Smooth muscle cell (in vitro differentiated cells): ENCODE measurements at regions not wholly inside any gene's neighbourhood (a gene's known extent, or its start where the extent isn't known, plus 50 kb on each side); places are given as distances from the start of the nearest gene placed in this dataset.
"Not testable (repeated sequence)": the region's sequence is repeated elsewhere in the genome, so short reads cannot be mapped to it uniquely, and the experiment has no call there.

ENCODE experiments used
- DNase-seq: peaks from one replicate; lab custom pipeline; 2025; ENCODE audit not compliant: unreplicated experiment; lab: John Stamatoyannopoulos, UW
- H2AFZ ChIP-seq: fragments of 200-600 bp; sonication (generic); 2 replicates; pipeline ENCODE4 v1.6.0; 2016; ENCODE audit warnings: antibody characterized with exemption, low read depth, mild to moderate bottlenecking
- H3F3A ChIP-seq: fragments of 200-600 bp; sonication (generic); 2 replicates; pipeline ENCODE4 v1.6.0; 2017; ENCODE audit warnings: antibody characterized with exemption, low read depth
- H3K27ac ChIP-seq: fragments of 200-600 bp; sonication (generic); 2 replicates; pipeline ENCODE4 v1.5.1; 2016; ENCODE audit warnings: low read depth, mild to moderate bottlenecking
- H3K27me3 ChIP-seq: fragments of 200-600 bp; sonication (generic); 2 replicates; pipeline ENCODE4 v1.6.1; 2016; ENCODE audit warnings: low read depth, mild to moderate bottlenecking
- H3K36me3 ChIP-seq: fragments of 200-600 bp; sonication (generic); 2 replicates; pipeline ENCODE4 v1.5.1; 2016; ENCODE audit warnings: low read depth
- H3K4me1 ChIP-seq: fragments of 200-600 bp; sonication (generic); 2 replicates; pipeline ENCODE4 v1.5.1; 2016; ENCODE audit warnings: low read depth
- H3K4me2 ChIP-seq: fragments of 200-600 bp; sonication (generic); 2 replicates; pipeline ENCODE4 v1.6.0; 2016; ENCODE audit warnings: mild to moderate bottlenecking
- H3K4me3 ChIP-seq: fragments of 200-600 bp; sonication (generic); 2 replicates; pipeline ENCODE4 v1.5.1; 2016; ENCODE audit warnings: mild to moderate bottlenecking
- H3K79me2 ChIP-seq: fragments of 200-600 bp; sonication (generic); 2 replicates; pipeline ENCODE4 v1.6.0; 2016; ENCODE audit warnings: low read depth, mild to moderate bottlenecking
- H3K9ac ChIP-seq: fragments of 200-600 bp; sonication (generic); 2 replicates; pipeline ENCODE4 v1.6.0; 2016; ENCODE audit warnings: low read depth
- H3K9me3 ChIP-seq: fragments of 200-600 bp; sonication (generic); replicated peaks from 2 replicates; pipeline ENCODE4 v1.5.1; 2016; ENCODE audit warnings: low read depth
- H4K20me1 ChIP-seq: fragments of 200-600 bp; sonication (generic); 2 replicates; pipeline ENCODE4 v1.6.0; 2016; ENCODE audit warnings: low read depth
- CTCF ChIP-seq: fragments of 200-600 bp; sonication (generic); IDR thresholded peaks from 2 replicates; pipeline ENCODE4 v1.5.1; 2017; ENCODE audit warnings: borderline replicate concordance, mild to moderate bottlenecking, antibody characterized with exemption; ENCODE audit not compliant: insufficient read depth, poor library complexity, severe bottlenecking
- WGBS: methylation state at CpG from one replicate; pipeline ENCODE4 v1.1.7; 2016; ENCODE audit warnings: low lambda C conversion rate; 5-methylcytosine and 5-hydroxymethylcytosine counted together

- H2AFZ ChIP-seq, result no peak overlapping the region
- H3K9me3 ChIP-seq, result no peaks in the 10 kb centered on the region
- no peaks in the 10 kb centered on the region for H3K4me1 ChIP-seq
- no peaks in the 10 kb centered on the region for H3K36me3 ChIP-seq
- no peak overlapping the region for H3K4me2 ChIP-seq
- H3K4me3 ChIP-seq, result no peak overlapping the region
- no peaks in the 10 kb centered on the region for H4K20me1 ChIP-seq
- no peak overlapping the region for H3K27ac ChIP-seq
- H3F3A ChIP-seq, result no peaks in the 10 kb centered on the region
- DNase-seq, result no peak
- no peak for TF ChIP-seq CTCF
- peaks cover 11% of the 10 kb centered on the region for H3K27me3 ChIP-seq
- WGBS, result 85% methylated on average over 4 of the region's 4 CpGs
- H3K9ac ChIP-seq, result no peak overlapping the region
- H3K79me2 ChIP-seq, result no peaks in the 10 kb centered on the region
These were observed 136.5 kb downstream of the KIF4B start for GRCh38 chr5:155150012-155150411.

GRCh38 chr5:155154973-155155372 is 141.4 kb downstream of the KIF4B start:
- H3K9ac ChIP-seq, result no peak overlapping the region
- no peaks in the 10 kb centered on the region for H3K36me3 ChIP-seq
- no peak for TF ChIP-seq CTCF
- no peaks in the 10 kb centered on the region for H3K9me3 ChIP-seq
- H4K20me1 ChIP-seq, result no peaks in the 10 kb centered on the region
- H3K79me2 ChIP-seq, result no peaks in the 10 kb centered on the region
- no peaks in the 10 kb centered on the region for H3F3A ChIP-seq
- H3K27ac ChIP-seq, result no peak overlapping the region
- H2AFZ ChIP-seq, result no peak overlapping the region
- no peak overlapping the region for H3K4me3 ChIP-seq
- H3K4me2 ChIP-seq, result no peak overlapping the region
- no peak for DNase-seq
- no peaks in the 10 kb centered on the region for H3K4me1 ChIP-seq
- H3K27me3 ChIP-seq, result peaks cover 6% of the 10 kb centered on the region

GRCh38 chr5:155163084-155163483 is 149.5 kb downstream of the KIF4B start:
- H3K4me1 ChIP-seq, H3K27me3 ChIP-seq, H3K79me2 ChIP-seq, DNase-seq, H4K20me1 ChIP-seq, H3K27ac ChIP-seq, H3K9ac ChIP-seq, H3F3A ChIP-seq, H3K4me3 ChIP-seq, H2AFZ ChIP-seq, H3K9me3 ChIP-seq, H3K4me2 ChIP-seq, H3K36me3 ChIP-seq: not testable (repeated sequence)
- 83% methylated on average over 7 of the region's 7 CpGs for WGBS

GRCh38 chr5:155167736-155168135 is 154.2 kb downstream of the KIF4B start:
- DNase-seq, result no peak

More at GRCh38 chr5:155167736-155168135, 154.2 kb downstream of the KIF4B start:
- no peak overlapping the region for H3K4me3 ChIP-seq
- TF ChIP-seq CTCF, result no peak
- H3F3A ChIP-seq, result no peaks in the 10 kb centered on the region
- H3K27ac ChIP-seq, result no peak overlapping the region
- no peaks in the 10 kb centered on the region for H3K36me3 ChIP-seq
- H2AFZ ChIP-seq, result no peak overlapping the region
- H3K27me3 ChIP-seq, result no peaks in the 10 kb centered on the region
- H4K20me1 ChIP-seq, result no peaks in the 10 kb centered on the region
- H3K79me2 ChIP-seq, result no peaks in the 10 kb centered on the region
- H3K9me3 ChIP-seq, result no peaks in the 10 kb centered on the region
- WGBS, result 91% methylated on average over 3 of the region's 3 CpGs
- H3K4me1 ChIP-seq, result no peaks in the 10 kb centered on the region
- no peak overlapping the region for H3K9ac ChIP-seq
- H3K4me2 ChIP-seq, result no peak overlapping the region
